Body of pancreas (tissue), 4 donors: ENCODE measurements at regions not wholly inside any gene's neighbourhood (a gene's known extent, or its start where the extent isn't known, plus 50 kb on each side); places are given as distances from the start of the nearest gene placed in this dataset.

Experiments
- ATAC-seq: fragments of 150-250 bp; one replicate; pipeline ENCODE4 v1.9.1; 2016
- DNase-seq, 4 donors: peaks; one replicate each; pipeline ENCODE4 v3.0.0-alpha.2; 2019
- H3K27ac ChIP-seq, 4 donors: fragments of 200-600 bp; sonication (generic); 1 replicate in 3 of 4; 2 replicates in 1 of 4; pipeline versions ENCODE4 v1.5.1 to v1.6.1; 2016 to 2019; ENCODE audit warnings: mild to moderate bottlenecking in 1 of 4, mixed read lengths in 1 of 4, moderate library complexity in 1 of 4
- H3K27me3 ChIP-seq, 2 donors: fragments of 200-600 bp; sonication (generic); one replicate each; pipeline ENCODE4 v1.6.0; 2016; ENCODE audit warnings: mild to moderate bottlenecking in 1 of 2
- H3K36me3 ChIP-seq, 2 donors: fragments of 200-600 bp; sonication (generic); replicated peaks in 1 of 2; 2 replicates each; pipeline ENCODE4 v1.5.1; 2016; ENCODE audit warnings: low read depth in 2 of 2; ENCODE audit not compliant: insufficient read depth in 1 of 2
- H3K4me1 ChIP-seq: fragments of 200-600 bp; sonication (generic); one replicate; pipeline ENCODE4 v1.6.0; 2016
- H3K4me3 ChIP-seq, 2 donors: fragments of 200-600 bp; sonication (generic); 1 replicate in 1 of 2; 2 replicates in 1 of 2; pipeline ENCODE4 v1.5.1; 2016 to 2019
- H3K9me3 ChIP-seq, 3 donors: fragments of 200-600 bp; sonication (generic); 1 replicate in 2 of 3; 2 replicates in 1 of 3; pipeline ENCODE4 v1.5.1; 2016
- CTCF ChIP-seq, 7 experiments: fragments of 450-650 bp in 4 of 7; fragments of 200-600 bp in 3 of 7; sonication (generic) in 3 of 7; IDR thresholded peaks; one replicate each; pipeline ENCODE4 v1.5.1; 2016 to 2019; ENCODE audit warnings: antibody characterized with exemption in 7 of 7
- POLR2A ChIP-seq, 3 donors: fragments of 450-650 bp; IDR thresholded peaks; one replicate each; pipeline ENCODE4 v1.6.1; 2016; ENCODE audit warnings: antibody characterized with exemption in 3 of 3, mild to moderate bottlenecking in 2 of 3
- WGBS, 2 donors: methylation state at CpG; one replicate each; pipeline ENCODE4 v1.1.5; 2017; 5-methylcytosine and 5-hydroxymethylcytosine counted together
- intact Hi-C: fragments of 100-400 bp; cut with DNase I; formaldehyde crosslinking; loops from one replicate; pipeline ENCODE4 v1.15.1; 2023

DNA sequence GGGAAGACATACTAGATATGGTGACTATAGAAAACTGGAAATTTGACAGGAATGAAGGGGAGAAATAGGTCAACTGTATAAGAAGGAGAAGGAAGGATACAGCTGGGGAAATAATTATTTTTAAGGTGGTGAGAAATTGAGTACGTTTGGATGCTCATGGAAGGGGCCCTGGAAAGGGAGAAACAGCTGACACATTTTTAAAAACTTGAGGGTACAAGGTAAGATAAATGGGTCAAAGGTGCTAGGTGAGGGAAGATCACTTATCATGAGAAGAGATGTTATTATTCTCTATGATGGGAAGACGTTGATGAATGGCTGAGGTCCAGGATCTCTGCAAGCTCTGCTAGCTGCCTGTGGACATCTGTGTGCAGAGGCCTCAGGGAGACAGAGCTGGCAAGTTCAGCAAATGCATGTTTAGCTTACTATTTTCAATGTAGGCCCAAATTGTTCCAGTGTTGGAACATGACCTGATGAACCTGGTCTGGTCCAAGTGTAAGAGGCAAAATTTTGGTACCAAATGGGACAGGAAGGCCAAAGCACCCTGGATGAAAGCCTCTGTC, 181.7 kb downstream of the MTRR start:
- no peaks in the 10 kb centered on the region for H3K4me1 ChIP-seq
- H3K9me3 ChIP-seq, result no peaks in the 10 kb centered on the region
- no peak overlapping the region for H3K27ac ChIP-seq
- DNase-seq (no peak), ATAC-seq (no peak)
- H3K27me3 ChIP-seq, result no peaks in the 10 kb centered on the region
- no peaks in the 10 kb centered on the region for H3K36me3 ChIP-seq
- TF ChIP-seq CTCF (IDR thresholded peaks at IDR 0.05), result no peak
- no peak for TF ChIP-seq POLR2A (IDR thresholded peaks at IDR 0.05)
- no peak overlapping the region for H3K4me3 ChIP-seq
- 36 to 47% methylated on average over 2 of the region's 2 CpGs for WGBS, 2 donors
- intact Hi-C loops, result no loop called here

DNA sequence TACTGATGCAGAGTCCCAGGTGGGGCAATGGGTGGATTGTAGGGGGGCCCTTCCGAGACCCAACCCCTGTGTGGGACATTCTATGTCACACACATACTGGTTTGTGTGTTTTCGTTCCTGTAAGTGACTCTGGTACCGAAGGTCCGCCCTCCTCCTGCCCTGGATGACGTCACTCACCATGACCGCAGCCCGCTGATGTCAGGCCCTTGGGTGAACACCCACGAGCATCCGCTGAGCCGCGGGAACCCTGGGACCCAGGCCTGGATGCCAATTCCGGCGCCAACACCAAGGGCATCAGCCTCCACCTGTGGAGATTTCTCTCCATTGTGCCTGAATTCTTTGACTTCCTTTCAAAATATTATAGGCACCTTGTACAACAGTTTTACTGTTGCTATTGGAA, 184.3 kb downstream of the MTRR start:
- no peak overlapping the region for H3K27ac ChIP-seq
- intact Hi-C loops, result no loop called here
- ATAC-seq (no peak), DNase-seq (no peak)
- 79 to 83% methylated on average over 11 to 13 of the region's 13 CpGs for WGBS, 2 donors
- no peak overlapping the region for H3K4me3 ChIP-seq
- TF ChIP-seq CTCF (IDR thresholded peaks at IDR 0.05) (no peak), POLR2A (IDR thresholded peaks at IDR 0.05) (no peak)
- H3K27me3 ChIP-seq, result no peaks in the 10 kb centered on the region
- no peaks in the 10 kb centered on the region for H3K9me3 ChIP-seq
- H3K36me3 ChIP-seq, result no peaks in the 10 kb centered on the region
- no peaks in the 10 kb centered on the region for H3K4me1 ChIP-seq

DNA sequence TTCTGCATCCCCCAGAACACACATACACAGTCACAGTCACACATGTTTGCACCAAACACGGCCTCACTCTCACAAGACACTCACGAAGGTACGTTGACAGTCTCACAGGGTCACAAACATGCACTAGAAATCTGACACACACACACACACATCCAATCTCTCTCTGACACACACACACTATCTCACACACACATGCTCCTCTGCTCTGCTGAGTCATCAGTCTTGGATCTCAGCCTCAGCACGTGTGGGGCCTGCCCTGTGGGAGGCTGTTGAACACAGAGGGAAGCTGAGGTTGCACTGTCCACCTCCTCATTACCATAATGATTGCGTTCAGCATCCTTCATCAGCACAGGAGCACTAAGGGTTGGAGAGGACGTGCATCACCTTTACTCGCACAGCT, 188.8 kb downstream of the MTRR start:
- no peak for ATAC-seq
- H3K27ac ChIP-seq, result no peak overlapping the region
- intact Hi-C loops, result no loop called here
- no peaks in the 10 kb centered on the region for H3K36me3 ChIP-seq
- DNase-seq, result peak in 1 of 4 donors; percentile 7
- no peaks in the 10 kb centered on the region for H3K4me1 ChIP-seq
- no peaks in the 10 kb centered on the region for H3K9me3 ChIP-seq
- H3K4me3 ChIP-seq, result no peak overlapping the region
- TF ChIP-seq POLR2A (IDR thresholded peaks at IDR 0.05) (no peak), CTCF (IDR thresholded peaks at IDR 0.05) (no peak)
- no peaks in the 10 kb centered on the region for H3K27me3 ChIP-seq
- WGBS, 2 donors, result 39 to 44% methylated on average over 7 of the region's 7 CpGs

- no peaks in the 10 kb centered on the region for H3K36me3 ChIP-seq
- WGBS, 2 donors, result 74 to 76% methylated on average over 12 to 16 of the region's 16 CpGs
- H3K9me3 ChIP-seq, result no peaks in the 10 kb centered on the region
- TF ChIP-seq CTCF (IDR thresholded peaks at IDR 0.05) (no peak), POLR2A (IDR thresholded peaks at IDR 0.05) (no peak)
- no peak overlapping the region for H3K4me3 ChIP-seq
- DNase-seq, result no peak
- no peaks in the 10 kb centered on the region for H3K4me1 ChIP-seq
- no peaks in the 10 kb centered on the region for H3K27me3 ChIP-seq
- H3K27ac ChIP-seq, result no peak overlapping the region
- ATAC-seq, result no peak
- intact Hi-C loops, result no loop called here
Observed at GRCh38 chr5:8058616-8059190, 189.8 kb downstream of the MTRR start.

- H3K27me3 ChIP-seq, result no peaks in the 10 kb centered on the region
- intact Hi-C loops, result no loop called here
- TF ChIP-seq CTCF (IDR thresholded peaks at IDR 0.05) (no peak), POLR2A (IDR thresholded peaks at IDR 0.05) (no peak)
- WGBS, 2 donors, result 66 to 69% methylated on average over 4 of the region's 4 CpGs
- no peak for ATAC-seq
- no peak for DNase-seq
- no peaks in the 10 kb centered on the region for H3K4me1 ChIP-seq
- no peak overlapping the region for H3K4me3 ChIP-seq
- no peak overlapping the region for H3K27ac ChIP-seq
- H3K9me3 ChIP-seq, result no peaks in the 10 kb centered on the region
- H3K36me3 ChIP-seq, result no peaks in the 10 kb centered on the region
Observed at GRCh38 chr5:8059337-8059736, 190.4 kb downstream of the MTRR start.
